ES-I3 (cell line): ENCODE measurements at regions not wholly inside any gene's neighbourhood (a gene's known extent, or its start where the extent isn't known, plus 50 kb on each side); places are given as distances from the start of the nearest gene placed in this dataset.

Experiments
- H3K36me3 ChIP-seq: 2 replicates; pipeline ENCODE4 v1.6.1; 2013; ENCODE audit warnings: mild to moderate bottlenecking, low read length, control low read depth, moderate library complexity; ENCODE audit not compliant: insufficient read depth
- H3K4me1 ChIP-seq: 2 replicates; pipeline ENCODE4 v1.6.1; 2013; ENCODE audit warnings: mild to moderate bottlenecking, control low read depth, low read length; ENCODE audit not compliant: insufficient read depth
- H3K9ac ChIP-seq: 2 replicates; pipeline ENCODE4 v1.6.1; 2013; ENCODE audit warnings: low read depth, mild to moderate bottlenecking, low read length, moderate library complexity
- H3K9me3 ChIP-seq: 2 replicates; pipeline ENCODE4 v1.6.1; 2013; ENCODE audit warnings: mild to moderate bottlenecking, low read length, moderate library complexity; ENCODE audit not compliant: control insufficient read depth, insufficient read depth

GRCh38 chr7:46004965-46005364 lies 83.9 kb upstream of the IGFBP3 start:
- no peak overlapping the region for H3K9ac ChIP-seq
- no peaks in the 10 kb centered on the region for H3K36me3 ChIP-seq
- H3K4me1 ChIP-seq: no peaks in the 10 kb centered on the region
- H3K9me3 ChIP-seq: no peaks in the 10 kb centered on the region

GRCh38 chr7:46003896-46004875 lies 83.1 kb upstream of the IGFBP3 start:
- Histone ChIP-seq H3K4me1 (no peaks in the 10 kb centered on the region), H3K9me3 (no peaks in the 10 kb centered on the region), H3K9ac (no peak overlapping the region), H3K36me3 (no peaks in the 10 kb centered on the region)

GRCh38 chr7:46003161-46003560 lies 82.1 kb upstream of the IGFBP3 start:
- Histone ChIP-seq H3K4me1 (no peaks in the 10 kb centered on the region), H3K36me3 (no peaks in the 10 kb centered on the region), H3K9me3 (no peaks in the 10 kb centered on the region)

GRCh38 chr7:46000513-46000912 lies 79.4 kb upstream of the IGFBP3 start:
- H3K9me3 ChIP-seq: no peaks in the 10 kb centered on the region
- H3K4me1 ChIP-seq: no peaks in the 10 kb centered on the region
- H3K9ac ChIP-seq: no peak overlapping the region
- H3K36me3 ChIP-seq: no peaks in the 10 kb centered on the region

More at GRCh38 chr7:46003161-46003560, 82.1 kb upstream of the IGFBP3 start:
- H3K9ac ChIP-seq: no peak overlapping the region

GRCh38 chr7:45999541-45999940 lies 78.5 kb upstream of the IGFBP3 start:
- Histone ChIP-seq H3K9me3 (peaks cover 3% of the 10 kb centered on the region; the same call in 1 of the 2 replicates), H3K36me3 (no peaks in the 10 kb centered on the region), H3K4me1 (no peaks in the 10 kb centered on the region), H3K9ac (no peak overlapping the region)

GRCh38 chr7:45998506-45998905 lies 77.4 kb upstream of the IGFBP3 start:
- Histone ChIP-seq H3K36me3 (no peaks in the 10 kb centered on the region), H3K9ac (no peak overlapping the region), H3K9me3 (peaks cover 3% of the 10 kb centered on the region; the same call in 1 of the 2 replicates), H3K4me1 (no peaks in the 10 kb centered on the region)

- Histone ChIP-seq H3K9me3 (peaks cover 3% of the 10 kb centered on the region; the same call in 1 of the 2 replicates), H3K4me1 (no peaks in the 10 kb centered on the region), H3K36me3 (no peaks in the 10 kb centered on the region), H3K9ac (no peak overlapping the region)
These were observed 72.5 kb upstream of the IGFBP3 start for GRCh38 chr7:45993621-45994020.

- Histone ChIP-seq H3K4me1 (no peaks in the 10 kb centered on the region), H3K36me3 (no peaks in the 10 kb centered on the region), H3K9ac (no peak overlapping the region), H3K9me3 (peaks cover 3% of the 10 kb centered on the region; the same call in 1 of the 2 replicates)
These were observed 71.8 kb upstream of the IGFBP3 start for GRCh38 chr7:45992826-45993225.

- Histone ChIP-seq H3K9ac (no peak overlapping the region), H3K9me3 (peaks cover 1% of the 10 kb centered on the region; the same call in 1 of the 2 replicates), H3K4me1 (no peaks in the 10 kb centered on the region), H3K36me3 (no peaks in the 10 kb centered on the region)
These were observed 69.2 kb upstream of the IGFBP3 start for GRCh38 chr7:45990276-45990675.

GRCh38 chr7:45988405-45989057 lies 67.5 kb upstream of the IGFBP3 start:
- H3K4me1 ChIP-seq: no peaks in the 10 kb centered on the region
- H3K36me3 ChIP-seq: no peaks in the 10 kb centered on the region
- H3K9me3 ChIP-seq: no peaks in the 10 kb centered on the region
- no peak overlapping the region for H3K9ac ChIP-seq

GRCh38 chr7:45987521-45988290 lies 66.6 kb upstream of the IGFBP3 start:
- Histone ChIP-seq H3K9ac (no peak overlapping the region), H3K4me1 (no peaks in the 10 kb centered on the region)

GRCh38 chr7:45986355-45987298 lies 65.6 kb upstream of the IGFBP3 start:
- Histone ChIP-seq H3K4me1 (no peaks in the 10 kb centered on the region), H3K9me3 (peaks cover 7% of the 10 kb centered on the region), H3K9ac (no peak overlapping the region), H3K36me3 (no peaks in the 10 kb centered on the region)

More at GRCh38 chr7:45987521-45988290, 66.6 kb upstream of the IGFBP3 start:
- 0 out of 2 replicates have a peak, but pooled peaks cover 2% of the 10 kb centered on the region for H3K9me3 ChIP-seq
- H3K36me3 ChIP-seq: no peaks in the 10 kb centered on the region

GRCh38 chr7:45985902-45986301 lies 64.8 kb upstream of the IGFBP3 start:
- H3K36me3 ChIP-seq: no peaks in the 10 kb centered on the region
- no peaks in the 10 kb centered on the region for H3K4me1 ChIP-seq
- H3K9ac ChIP-seq: no peak overlapping the region
- peaks cover 9% of the 10 kb centered on the region for H3K9me3 ChIP-seq
